ENCODE measurements at regions not wholly inside any gene's neighbourhood (a gene's known extent, or its start where the extent isn't known, plus 50 kb on each side); places are given as distances from the start of the nearest gene placed in this dataset.
"Not testable (repeated sequence)": the region's sequence is repeated elsewhere in the genome, so short reads cannot be mapped to it uniquely, and the experiment has no call there.

GRCh38 chr16:26456074-26456473 is 610.7 kb upstream of the C16orf82 start:
- Mint-ChIP-seq H3K4me3 (no peak overlapping the region), H3K9me3 (no peaks in the 10 kb centered on the region), H3K36me3 (ENCODE audit: low read depth) (no peaks in the 10 kb centered on the region), H3K4me1 (no peaks in the 10 kb centered on the region), H3K27ac (no peak overlapping the region), H3K27me3 (peaks cover 2% of the 10 kb centered on the region)
- ATAC-seq (ENCODE audit: low read depth) (no peak), DNase-seq (no peak)
- POLR2A ChIA-PET = no interaction called here
- CTCF ChIA-PET = no interaction called here
- intact Hi-C loops (cut with micrococcal nuclease) = no loop called here
- no peak for TF ChIP-seq CTCF (IDR thresholded peaks at IDR 0.05)

- Mint-ChIP-seq H3K27ac (no peak overlapping the region), H3K4me3 (no peak overlapping the region), H3K36me3 (ENCODE audit: low read depth) (no peaks in the 10 kb centered on the region), H3K27me3 (peaks cover 2% of the 10 kb centered on the region), H3K4me1 (no peaks in the 10 kb centered on the region), H3K9me3 (no peaks in the 10 kb centered on the region)
- CTCF ChIA-PET = no interaction called here
- intact Hi-C loops (cut with micrococcal nuclease) = no loop called here
- DNase-seq (no peak), ATAC-seq (ENCODE audit: low read depth) (no peak)
- POLR2A ChIA-PET = no interaction called here
- no peak for TF ChIP-seq CTCF (IDR thresholded peaks at IDR 0.05)
Measured at GRCh38 chr16:26457095-26457494, 609.6 kb upstream of the C16orf82 start.

- POLR2A ChIA-PET = no interaction called here
- CTCF ChIA-PET = no interaction called here
Measured at GRCh38 chr16:26457882-26458281, 608.8 kb upstream of the C16orf82 start.

GRCh38 chr16:26464576-26465266 is 602.0 kb upstream of the C16orf82 start:
- no peak overlapping the region for H3K4me3 Mint-ChIP-seq
- peaks cover 3% of the 10 kb centered on the region for H3K9me3 Mint-ChIP-seq
- H3K27ac Mint-ChIP-seq = no peak overlapping the region
- intact Hi-C loops (cut with micrococcal nuclease) = no loop called here
- CTCF ChIA-PET = no interaction called here
- no peak for TF ChIP-seq CTCF (IDR thresholded peaks at IDR 0.05)
- POLR2A ChIA-PET = no interaction called here
- DNase-seq (no peak), ATAC-seq (ENCODE audit: low read depth) (no peak)
- H3K36me3 Mint-ChIP-seq (ENCODE audit: low read depth) = no peaks in the 10 kb centered on the region
- no peaks in the 10 kb centered on the region for H3K27me3 Mint-ChIP-seq
- no peaks in the 10 kb centered on the region for H3K4me1 Mint-ChIP-seq

More at GRCh38 chr16:26457882-26458281, 608.8 kb upstream of the C16orf82 start:
- no peaks in the 10 kb centered on the region for H3K4me1 Mint-ChIP-seq
- DNase-seq = no peak
- no peak overlapping the region for H3K4me3 Mint-ChIP-seq
- H3K36me3 Mint-ChIP-seq (ENCODE audit: low read depth) = no peaks in the 10 kb centered on the region
- no peak overlapping the region for H3K27ac Mint-ChIP-seq
- no peak for TF ChIP-seq CTCF (IDR thresholded peaks at IDR 0.05)
- no peak for ATAC-seq (ENCODE audit: low read depth)
- peaks cover 2% of the 10 kb centered on the region for H3K27me3 Mint-ChIP-seq
- intact Hi-C loops (cut with micrococcal nuclease) = no loop called here
- H3K9me3 Mint-ChIP-seq = no peaks in the 10 kb centered on the region

GRCh38 chr16:26474405-26474804 is 592.3 kb upstream of the C16orf82 start:
- H3K36me3 Mint-ChIP-seq (ENCODE audit: low read depth); H3K27ac Mint-ChIP-seq; ATAC-seq (ENCODE audit: low read depth); H3K4me3 Mint-ChIP-seq; H3K27me3 Mint-ChIP-seq; intact Hi-C loops (cut with micrococcal nuclease); POLR2A ChIA-PET; H3K4me1 Mint-ChIP-seq; DNase-seq; CTCF ChIA-PET: not testable (repeated sequence)
- peaks cover 28% of the 10 kb centered on the region for H3K9me3 Mint-ChIP-seq

GRCh38 chr16:26475596-26475995 is 591.1 kb upstream of the C16orf82 start:
- H3K9me3 Mint-ChIP-seq = peaks cover 29% of the 10 kb centered on the region
- intact Hi-C loops (cut with micrococcal nuclease) = no loop called here
- H3K36me3 Mint-ChIP-seq (ENCODE audit: low read depth) = no peaks in the 10 kb centered on the region
- CTCF ChIA-PET = no interaction called here
- POLR2A ChIA-PET = no interaction called here
- H3K27ac Mint-ChIP-seq = no peak overlapping the region
- TF ChIP-seq CTCF (IDR thresholded peaks at IDR 0.05) = no peak
- no peak for DNase-seq
- no peaks in the 10 kb centered on the region for H3K4me1 Mint-ChIP-seq
- H3K4me3 Mint-ChIP-seq = no peak overlapping the region
- H3K27me3 Mint-ChIP-seq = no peaks in the 10 kb centered on the region
- no peak for ATAC-seq (ENCODE audit: low read depth)

All from activated B cell treated with CpG ODN at 0.5 μM for 24 hours (primary cell).